NCI-H2227 treated with DMSO at 0.1 percent for 48 hours (cell line): ENCODE measurements at regions not wholly inside any gene's neighbourhood (a gene's known extent, or its start where the extent isn't known, plus 50 kb on each side); places are given as distances from the start of the nearest gene placed in this dataset.

Experiments used
- DNase-seq: peaks from one replicate; lab custom pipeline; 2025; lab: John Stamatoyannopoulos, UW

DNA sequence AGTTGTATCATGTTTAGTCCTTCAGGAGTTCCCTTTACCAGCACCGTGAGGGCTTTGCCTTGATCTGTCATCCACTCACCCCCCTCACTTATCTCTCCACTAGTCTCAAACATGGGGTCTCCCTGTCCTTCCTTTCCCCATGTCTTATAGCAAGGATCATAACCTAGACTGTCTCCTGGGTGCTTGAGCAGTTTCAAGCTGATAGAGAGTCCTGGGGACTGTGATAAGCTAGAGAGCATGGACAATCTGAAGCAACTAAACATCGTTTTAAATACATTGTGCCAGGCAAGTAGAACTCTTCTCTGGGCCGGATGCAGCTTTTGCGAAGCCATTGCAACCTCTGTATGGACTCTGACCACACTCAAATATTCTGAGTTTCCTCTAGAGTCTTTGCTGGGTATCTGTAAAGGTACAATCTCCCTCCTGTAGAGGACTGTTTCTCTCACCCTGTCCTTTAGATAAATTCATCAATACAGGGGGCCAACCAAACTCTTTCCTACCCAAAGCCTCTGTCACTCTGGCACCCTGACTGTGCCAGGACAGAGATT lies 684.6 kb upstream of the NR2F2 start:
- DNase-seq, result no peak

DNA sequence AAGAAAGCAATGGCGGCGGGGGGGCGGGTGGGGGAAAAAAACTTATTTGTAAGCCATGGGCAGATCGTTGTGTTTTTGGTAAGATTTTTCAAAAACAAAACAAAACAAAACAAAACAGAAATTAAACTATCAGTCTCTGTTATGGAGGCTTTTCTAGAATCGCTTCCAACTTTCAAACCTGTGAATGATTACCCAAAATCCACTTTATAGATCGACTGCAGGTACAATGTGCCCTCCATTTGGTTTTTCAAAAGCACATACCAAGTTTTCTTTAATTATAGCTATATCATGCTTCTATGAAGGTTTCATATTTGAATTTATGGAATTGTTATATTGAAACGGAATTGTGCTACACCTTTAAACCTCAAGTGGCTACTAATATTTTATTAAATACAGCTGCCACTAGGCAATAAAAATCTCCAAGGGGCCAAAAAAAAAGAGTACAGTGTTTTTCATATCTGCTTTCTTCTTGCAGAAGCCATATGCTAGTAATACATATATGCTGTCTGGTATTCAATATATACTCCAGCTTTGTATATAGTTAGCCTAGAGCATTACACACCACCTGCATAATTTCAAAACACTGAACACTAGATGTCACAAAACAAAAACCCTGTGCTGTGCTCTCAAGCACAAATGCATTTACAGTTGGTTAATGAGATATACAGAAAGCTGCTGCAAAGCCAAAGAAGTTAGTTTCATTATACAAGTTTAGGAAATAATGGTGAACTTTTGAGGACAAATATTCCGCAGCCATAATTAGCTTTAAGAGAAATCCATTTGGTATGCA lies 683.8 kb upstream of the NR2F2 start:
- DNase-seq, result no peak

DNA sequence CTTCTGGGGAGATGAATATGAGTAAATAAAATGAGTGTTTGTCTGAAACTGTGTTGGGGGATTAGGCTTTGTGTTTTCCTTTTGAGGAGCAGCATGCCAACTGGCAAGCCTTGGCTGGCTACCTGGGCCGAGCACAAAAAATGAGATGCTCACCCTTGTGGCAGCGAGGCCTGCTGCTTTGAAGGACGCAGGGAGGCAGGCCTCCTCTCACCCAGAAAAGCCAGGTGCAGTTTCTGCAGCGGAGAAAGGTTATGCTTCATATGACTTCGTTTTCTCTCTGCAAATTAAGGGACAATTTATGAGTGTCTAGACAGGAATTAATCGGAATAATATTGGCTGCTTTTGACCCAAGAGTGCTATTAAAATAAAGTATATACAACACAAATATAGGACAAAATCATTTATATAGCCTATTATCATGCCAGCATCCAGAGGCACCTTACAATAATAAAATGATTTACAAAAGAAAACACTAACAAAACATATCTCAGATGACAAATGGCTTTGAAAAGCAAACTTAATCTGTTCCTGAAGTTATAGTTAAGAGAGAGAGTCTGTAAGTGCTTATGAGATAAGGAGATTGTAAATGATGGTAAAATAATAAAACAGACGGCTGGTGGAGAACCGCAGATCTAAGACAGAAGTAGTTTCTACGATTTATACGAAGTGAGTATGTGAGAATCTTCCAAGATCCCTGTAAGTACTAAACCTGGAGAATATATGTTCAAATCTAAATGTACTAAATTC lies 682.8 kb upstream of the NR2F2 start:
- no peak for DNase-seq

GRCh38 chr15:95653361-95653805 lies 677.1 kb upstream of the NR2F2 start:
- no peak for DNase-seq

- no peak for DNase-seq
Measured at GRCh38 chr15:95655089-95655607, 675.4 kb upstream of the NR2F2 start.

GRCh38 chr15:95656595-95656994 lies 673.9 kb upstream of the NR2F2 start:
- no peak for DNase-seq

DNA sequence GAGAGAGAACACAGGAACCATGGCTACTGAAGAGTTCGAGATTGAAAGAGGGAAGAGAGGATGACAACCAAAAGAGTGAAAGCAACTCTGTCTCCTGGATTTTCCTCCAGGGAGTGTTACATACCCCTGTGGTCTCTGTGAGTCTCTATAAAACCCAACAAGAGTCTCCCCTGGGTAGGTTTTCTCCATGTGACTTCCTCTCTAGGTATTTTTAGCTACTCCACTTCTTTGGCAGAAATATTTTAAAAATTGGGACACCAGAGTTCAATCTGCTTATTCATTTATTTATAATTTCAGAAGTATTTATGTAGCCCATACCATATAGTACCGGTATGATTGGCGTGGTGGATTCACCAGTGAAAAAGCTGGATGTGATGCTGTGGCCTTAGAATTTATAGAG lies 671.7 kb upstream of the NR2F2 start:
- no peak for DNase-seq

- no peak for DNase-seq
Measured at GRCh38 chr15:95659656-95660055, 670.8 kb upstream of the NR2F2 start.

DNA sequence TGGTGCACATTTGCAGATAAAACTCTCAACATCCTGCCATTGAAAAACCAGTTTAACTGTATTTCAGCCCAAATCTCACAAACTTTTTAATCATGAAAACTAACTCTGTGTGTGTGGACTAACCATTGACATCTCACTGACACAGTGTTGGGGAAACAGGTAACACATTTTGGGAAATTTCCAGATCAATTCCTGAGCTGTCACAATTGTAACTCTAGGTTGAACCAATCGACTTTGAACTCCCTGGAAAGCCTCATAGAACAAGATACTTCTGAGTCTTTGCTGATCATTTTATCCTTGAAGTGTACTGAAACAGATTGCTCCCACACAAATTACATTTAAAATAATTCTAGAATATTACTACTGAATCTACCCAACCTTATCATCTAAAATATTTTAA lies 667.9 kb upstream of the NR2F2 start:
- no peak for DNase-seq

DNA sequence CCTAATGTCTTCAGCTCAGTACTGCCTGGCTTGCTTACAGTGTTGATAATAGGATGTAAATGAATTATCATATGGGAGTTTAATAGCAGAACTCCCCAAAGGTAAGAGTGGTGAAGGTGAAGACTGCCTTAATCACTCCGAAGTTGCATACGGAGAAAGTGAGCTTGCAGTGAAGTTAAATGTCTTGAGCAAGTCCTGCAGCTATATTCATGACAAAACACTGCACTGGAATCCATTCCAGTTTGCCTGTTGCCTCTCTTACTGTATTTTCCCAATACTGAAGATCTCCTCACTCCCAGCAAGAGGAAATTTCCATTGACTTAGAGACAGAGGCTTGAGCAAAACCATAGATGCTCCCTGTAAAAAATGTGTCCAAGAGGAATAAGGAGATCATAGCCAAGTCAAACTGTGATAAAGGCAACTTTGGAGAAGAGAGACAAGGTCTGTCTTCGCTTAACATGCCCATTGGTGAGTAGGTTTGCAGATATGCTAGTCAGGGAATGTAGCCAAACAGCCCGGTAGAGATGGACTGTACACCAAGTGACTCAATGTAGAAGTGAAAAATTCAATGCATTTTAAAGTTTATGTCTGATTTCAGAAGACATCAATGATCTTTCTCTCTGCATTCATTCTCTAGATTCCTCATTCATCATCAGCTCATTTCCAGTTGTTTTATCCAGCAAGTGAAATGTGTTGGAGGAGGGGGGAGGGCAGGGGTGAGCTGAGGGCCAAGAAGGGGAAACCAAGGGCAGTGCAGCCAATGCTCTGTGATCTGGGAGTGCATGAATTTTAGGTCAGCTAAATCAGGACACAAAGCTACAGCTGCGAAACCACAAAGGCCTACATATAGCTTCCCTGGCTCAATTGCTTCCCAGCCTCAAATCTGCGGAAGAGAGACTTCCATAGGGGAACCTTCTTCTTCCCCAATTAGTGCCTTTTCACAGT lies 667.1 kb upstream of the NR2F2 start:
- no peak for DNase-seq

- DNase-seq, result no peak
Measured at GRCh38 chr15:95664450-95664849, 666.0 kb upstream of the NR2F2 start.

- no peak for DNase-seq
Measured at GRCh38 chr15:95669146-95669922, 661.2 kb upstream of the NR2F2 start.

- no peak for DNase-seq
Measured at GRCh38 chr15:95674031-95674430, 656.5 kb upstream of the NR2F2 start.

DNA sequence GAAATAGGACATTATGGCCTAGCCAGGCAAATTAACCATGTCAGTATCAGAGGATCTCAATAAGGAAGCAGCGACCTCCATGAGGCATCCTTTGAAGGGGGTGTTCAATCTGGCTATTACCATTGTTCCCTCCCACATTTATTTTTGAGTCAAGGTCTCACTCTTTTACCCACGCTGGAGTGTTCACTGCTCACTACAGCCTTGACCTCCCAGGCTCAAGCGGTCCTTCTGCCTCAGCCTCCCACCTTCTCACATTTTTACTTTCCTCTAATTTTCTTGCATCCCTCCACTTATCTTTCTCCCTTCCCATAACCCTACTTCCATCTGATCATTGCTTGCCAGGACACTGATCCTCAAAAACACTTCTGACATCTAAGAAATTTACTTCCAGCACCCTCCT lies 654.0 kb upstream of the NR2F2 start:
- DNase-seq, result no peak

GRCh38 chr15:95679847-95680582 lies 650.5 kb upstream of the NR2F2 start:
- no peak for DNase-seq

DNA sequence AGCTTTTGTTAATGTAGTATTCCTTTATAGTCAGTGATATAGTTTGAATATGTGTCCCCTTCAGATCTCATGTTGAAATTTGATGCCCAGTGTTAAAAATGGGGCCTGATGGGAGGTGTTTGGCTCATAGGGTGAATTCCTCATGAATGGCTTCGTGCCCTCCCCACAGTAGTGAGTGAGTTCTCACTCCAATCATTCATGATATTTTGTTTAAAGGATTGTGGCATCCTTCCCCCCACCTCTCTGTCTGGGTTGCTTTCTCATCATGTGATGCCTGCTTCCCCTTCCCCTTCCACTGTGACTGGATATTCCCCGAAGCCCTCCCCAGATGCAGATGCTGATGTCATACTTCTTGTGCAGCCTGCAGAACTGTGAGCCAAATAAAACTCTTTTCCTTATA lies 649.8 kb upstream of the NR2F2 start:
- no peak for DNase-seq

DNA sequence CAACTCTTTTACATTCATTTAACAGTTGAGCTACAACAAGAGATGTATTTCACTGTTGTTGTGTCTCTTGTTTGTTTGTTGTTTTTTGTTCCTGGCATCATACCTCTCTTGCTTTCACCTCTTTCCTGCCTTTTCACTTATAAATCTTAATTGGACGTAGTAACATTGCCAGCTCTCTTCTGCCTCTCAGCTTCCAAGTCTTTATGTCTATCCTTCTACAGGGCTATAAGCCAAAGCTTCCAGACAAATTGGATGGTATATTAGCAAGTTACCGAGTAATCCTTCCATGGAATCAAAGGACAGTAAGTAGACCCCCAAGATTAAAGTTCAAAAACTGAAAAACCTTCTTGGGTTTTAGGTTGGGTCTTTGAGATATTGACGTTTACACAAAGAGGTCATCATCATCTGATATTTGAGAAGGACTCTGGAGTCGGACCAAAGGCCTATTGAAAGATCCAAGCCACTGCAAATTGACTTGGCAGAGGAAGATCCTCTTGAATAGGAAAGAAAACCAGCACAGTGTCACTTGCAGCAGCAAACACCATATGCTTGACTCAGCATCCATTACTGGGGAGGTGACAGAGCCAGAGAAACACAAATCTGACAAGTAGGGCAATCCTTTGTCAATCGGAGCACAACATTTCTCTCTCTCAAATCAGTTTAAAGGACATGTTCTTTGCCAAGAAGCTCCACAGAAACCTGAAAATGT lies 648.5 kb upstream of the NR2F2 start:
- no peak for DNase-seq

- DNase-seq, result no peak
Measured at GRCh38 chr15:95684126-95684525, 646.4 kb upstream of the NR2F2 start.

GRCh38 chr15:95684693-95685115 lies 645.8 kb upstream of the NR2F2 start:
- no peak for DNase-seq

DNA sequence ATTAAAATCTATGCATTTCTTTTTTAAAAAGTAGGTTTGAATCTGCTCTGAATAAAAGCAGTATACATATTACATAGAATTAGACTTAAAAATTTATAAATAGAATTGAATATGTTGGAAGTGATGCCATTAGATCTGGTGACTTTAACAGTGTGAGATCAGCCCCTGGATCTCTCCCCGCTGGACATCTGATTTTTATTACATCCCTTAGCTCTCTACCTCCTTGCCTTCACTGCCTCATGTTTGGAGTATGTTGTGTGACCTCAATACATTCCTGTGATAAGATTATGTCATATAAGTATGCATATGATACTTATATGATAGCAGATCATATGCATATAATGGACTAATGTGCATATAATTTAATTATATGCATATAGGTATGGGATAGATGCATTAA lies 643.4 kb upstream of the NR2F2 start:
- no peak for DNase-seq
